IMR-90 (cell line): ENCODE measurements at regions not wholly inside any gene's neighbourhood (a gene's known extent, or its start where the extent isn't known, plus 50 kb on each side); places are given as distances from the start of the nearest gene placed in this dataset.
A peak's percentile ranks its signal among the peaks of the same experiment; 100 is the strongest.

Experiments
- ATAC-seq: fragments of 200-7000 bp; cut with Tn5 transposase; 2 replicates; pipeline ENCODE4 v1.9.1; 2020; ENCODE audit warnings: low read depth, mild to moderate bottlenecking, moderate library complexity
- BruUV-seq: library from RNA; stranded (reverse); fragments of 400-500 nt; replicated peaks from 2 replicates; lab custom pipeline; 2021; lab: Mats Ljungman, UMichigan
- CTCF ChIA-PET: fragments of 300-600 bp; formaldehyde crosslinking; extraction: SDS; loops from one replicate; lab custom pipeline; 2021; ENCODE audit warnings: antibody characterized with exemption; lab: Yijun Ruan, JAX
- POLR2A ChIA-PET: fragments of 300-600 bp; sonication (Branson Sonifier 250); formaldehyde crosslinking; loops from one replicate; lab custom pipeline; 2022; ENCODE audit warnings: antibody characterized with exemption; ENCODE audit not compliant: unreplicated experiment; lab: Charles Lee
- DNase-seq: peaks from one replicate; pipeline ENCODE4 v3.0.0; 2013
- H2AFZ ChIP-seq: replicated peaks from 2 replicates; pipeline ENCODE3; 2013; ENCODE audit warnings: low read length, mild to moderate bottlenecking; ENCODE audit not compliant: poor library complexity
- H2AK5ac ChIP-seq: 2 replicates; pipeline ENCODE4 v1.6.1; 2013; ENCODE audit warnings: low read depth, low read length, inconsistent platforms
- H2AK9ac ChIP-seq: replicated peaks from 2 replicates; pipeline ENCODE3; 2013; ENCODE audit warnings: mild to moderate bottlenecking, low read depth, low read length, moderate library complexity; ENCODE audit not compliant: poor library complexity
- H2BK120ac ChIP-seq: 2 replicates; pipeline ENCODE4 v1.6.1; 2013; ENCODE audit warnings: low read depth, low read length, inconsistent platforms
- H2BK15ac ChIP-seq: 3 replicates; pipeline ENCODE4 v1.6.1; 2013; ENCODE audit warnings: low read depth, low read length, inconsistent platforms
- H2BK20ac ChIP-seq: 2 replicates; pipeline ENCODE4 v1.6.1; 2013; ENCODE audit warnings: low read depth, mild to moderate bottlenecking, inconsistent platforms, low read length, moderate library complexity
- H2BK5ac ChIP-seq: 2 replicates; pipeline ENCODE4 v1.6.1; 2013; ENCODE audit warnings: mild to moderate bottlenecking, low read depth, low read length, inconsistent platforms; ENCODE audit not compliant: poor library complexity, severe bottlenecking
- H3K14ac ChIP-seq: replicated peaks from 2 replicates; pipeline ENCODE4 v1.6.1; 2013; ENCODE audit warnings: low read depth, low read length, inconsistent platforms
- H3K18ac ChIP-seq: 2 replicates; pipeline ENCODE4 v1.6.1; 2013; ENCODE audit warnings: low read depth, low read length, control low read depth
- H3K23ac ChIP-seq: 2 replicates; pipeline ENCODE4 v1.6.1; 2013; ENCODE audit warnings: low read depth, low read length, inconsistent platforms
- H3K27ac ChIP-seq: 2 replicates; pipeline ENCODE4 v1.5.1; 2013; ENCODE audit warnings: mild to moderate bottlenecking, control low read depth, low read length; ENCODE audit not compliant: insufficient read depth
- H3K27me3 ChIP-seq: 2 replicates; pipeline ENCODE4 v1.6.1; 2013; ENCODE audit warnings: low read length; ENCODE audit not compliant: control insufficient read depth, insufficient read depth
- H3K36me3 ChIP-seq: 2 replicates; pipeline ENCODE4 v1.6.1; 2013; ENCODE audit warnings: low read length, mixed read lengths; ENCODE audit not compliant: control insufficient read depth, insufficient read depth
- H3K4ac ChIP-seq: 2 replicates; pipeline ENCODE4 v1.6.1; 2013; ENCODE audit warnings: low read depth, low read length, inconsistent platforms
- H3K4me1 ChIP-seq: 2 replicates; pipeline ENCODE4 v1.6.1; 2013; ENCODE audit warnings: low read length, mixed read lengths; ENCODE audit not compliant: control insufficient read depth, insufficient read depth
- H3K4me2 ChIP-seq: 2 replicates; pipeline ENCODE4 v1.6.1; 2013; ENCODE audit warnings: low read depth, mild to moderate bottlenecking, control low read depth, low read length, moderate library complexity
- H3K4me3 ChIP-seq: 2 replicates; pipeline ENCODE4 v1.5.1; 2013; ENCODE audit warnings: low read depth, mild to moderate bottlenecking, control low read depth, low read length, moderate library complexity; ENCODE audit not compliant: insufficient read depth
- H3K56ac ChIP-seq: 2 replicates; pipeline ENCODE4 v1.6.1; 2013; ENCODE audit warnings: low read length, inconsistent platforms; ENCODE audit not compliant: insufficient read depth; ENCODE audit errors: extremely low read depth
- H3K79me1 ChIP-seq, 2 experiments: 2 replicates each; pipeline ENCODE4 v1.6.1; 2013; ENCODE audit warnings: low read length in 2 of 2, inconsistent platforms in 1 of 2, low read depth in 1 of 2
- H3K9ac ChIP-seq: 2 replicates; pipeline ENCODE4 v1.6.1; 2013; ENCODE audit warnings: low read depth, low read length, control low read depth
- H3K9me1 ChIP-seq: 2 replicates; pipeline ENCODE4 v1.6.1; 2013; ENCODE audit warnings: low read length, inconsistent platforms; ENCODE audit not compliant: insufficient read depth
- H3K9me3 ChIP-seq: 2 replicates; pipeline ENCODE4 v1.6.1; 2013; ENCODE audit warnings: low read length; ENCODE audit not compliant: control insufficient read depth, insufficient read depth
- H4K20me1 ChIP-seq: 2 replicates; pipeline ENCODE4 v1.6.1; 2013; ENCODE audit warnings: low read length, inconsistent platforms; ENCODE audit not compliant: insufficient read depth
- H4K5ac ChIP-seq: 2 replicates; pipeline ENCODE4 v1.6.1; 2013; ENCODE audit warnings: mild to moderate bottlenecking, low read depth, low read length, control low read depth
- H4K8ac ChIP-seq, 2 experiments: 2 replicates each; pipeline ENCODE4 v1.6.1; 2013; ENCODE audit warnings: low read depth in 2 of 2, low read length in 2 of 2, control low read depth in 1 of 2, inconsistent platforms in 1 of 2
- H4K91ac ChIP-seq: 2 replicates; pipeline ENCODE4 v1.6.1; 2013; ENCODE audit warnings: low read depth, low read length, inconsistent platforms; ENCODE audit not compliant: insufficient read depth
- CEBPB ChIP-seq: IDR thresholded peaks from 2 replicates; pipeline ENCODE4 v1.6.1; 2012; ENCODE audit warnings: low read depth, low read length, improper control_type of control experiment
- MAFK ChIP-seq: IDR thresholded peaks from 2 replicates; pipeline ENCODE4 v1.6.1; 2012; ENCODE audit warnings: low read depth, low read length, improper control_type of control experiment
- USF2 ChIP-seq: fragments of 150-350 bp; IDR thresholded peaks from 2 replicates; pipeline ENCODE4 v1.6.1; 2017; ENCODE audit warnings: mild to moderate bottlenecking, antibody characterized with exemption, low read length, low read depth
- WGBS, 2 experiments: methylation state at CpG; one replicate each; pipeline versions ENCODE4 v1.1.5 to v1.1.7; 2013; ENCODE audit warnings: missing lambda C conversion rate in 2 of 2; ENCODE audit not compliant: insufficient read length in 1 of 2; ENCODE audit errors: extremely low coverage in 2 of 2; 5-methylcytosine and 5-hydroxymethylcytosine counted together
- dilution Hi-C: fragments of 300-500 bp; cut with HindIII; formaldehyde crosslinking; loops from one replicate; pipeline ENCODE4 v1.14.3; 2018; ENCODE audit warnings: low sequenced_read_pairs; ENCODE audit not compliant: unreplicated experiment
- in situ Hi-C: fragments of 300-500 bp; cut with MboI; formaldehyde crosslinking; loops from 3 replicates; pipeline ENCODE4 v1.14.3; 2019; ENCODE audit warnings: low sequenced_read_pairs, inconsistent platforms, mixed read lengths
- intact Hi-C: fragments of 100-400 bp; cut with micrococcal nuclease; formaldehyde crosslinking; loops from 2 replicates; pipeline ENCODE4 v1.10.0; 2022

DNA sequence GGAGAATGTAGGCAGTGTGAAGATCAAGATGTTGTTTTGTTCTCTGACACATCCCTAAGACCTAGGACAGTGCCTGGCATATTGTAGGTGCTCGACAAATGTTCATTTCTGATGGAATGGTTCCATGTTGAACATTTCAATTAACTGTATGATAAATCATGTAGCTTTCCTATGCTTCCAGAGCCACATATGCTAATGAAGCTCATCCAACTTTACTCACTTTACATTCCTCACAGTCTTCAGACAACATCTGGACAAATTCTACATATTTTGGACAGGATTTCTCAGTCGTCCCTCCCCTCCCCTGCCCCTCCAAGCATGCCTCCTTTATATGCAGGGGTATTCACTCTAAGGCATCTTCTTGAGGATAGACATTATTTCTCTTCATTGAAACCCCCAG is 177.9 kb downstream of the BLID start:
- peaks cover 3% of the 10 kb centered on the region; the same call in 1 of the 2 replicates for H3K9me3 ChIP-seq
- H3K23ac ChIP-seq, result peak overlapping the region; percentile 90
- peaks cover 11% of the 10 kb centered on the region for H3K4me1 ChIP-seq
- peak overlapping the region; percentile 97 for H2BK120ac ChIP-seq
- BruUV-seq, result no TSS peak
- no peak overlapping the region for H3K4me2 ChIP-seq
- H3K4ac ChIP-seq, result peak overlapping the region; percentile 90; the same call in 1 of the 2 replicates
- H3K36me3 ChIP-seq, result no peaks in the 10 kb centered on the region
- peaks cover 8% of the 10 kb centered on the region for H3K9me1 ChIP-seq
- H3K9ac ChIP-seq, result no peak overlapping the region
- H3K18ac ChIP-seq, result peak overlapping the region; percentile 69; the same call in 1 of the 2 replicates
- H3K4me3 ChIP-seq, result no peak overlapping the region
- H2AFZ ChIP-seq, result no peak overlapping the region
- H3K27ac ChIP-seq, result no peak overlapping the region
- intact Hi-C loops, result no loop called here
- peak overlapping the region; percentile 99 for H2BK20ac ChIP-seq
- ChIA-PET CTCF (no interaction called here), POLR2A (no interaction called here)
- H2AK9ac ChIP-seq, result peak overlapping the region; percentile 59
- H4K8ac ChIP-seq, result peak overlapping the region; percentile 26 to 66; a peak in 2 of 4 replicates
- peak overlapping the region; percentile 79 for H2BK5ac ChIP-seq
- H4K5ac ChIP-seq, result peak overlapping the region; percentile 12; the same call in 1 of the 2 replicates
- no peaks in the 10 kb centered on the region for H3K27me3 ChIP-seq
- peak overlapping the region; percentile 91 for H2BK15ac ChIP-seq
- DNase-seq (no peak), ATAC-seq (no peak)
- in situ Hi-C loops, result no loop called here
- H3K14ac ChIP-seq, result peak overlapping the region; percentile 96
- dilution Hi-C loops, result no loop called here
- no peak for TF ChIP-seq MAFK
- no peak for TF ChIP-seq CEBPB
- no peak for TF ChIP-seq USF2
- peak overlapping the region; percentile 79 for H4K91ac ChIP-seq
- no peaks in the 10 kb centered on the region for H4K20me1 ChIP-seq
- H3K56ac ChIP-seq, result no peak overlapping the region
- peak overlapping the region; percentile 72 for H2AK5ac ChIP-seq
- H3K79me1 ChIP-seq, result peaks cover 0 to 11% of the 10 kb centered on the region in 2 experiments; a peak in 1 of 4 replicates
- no CpG with 5 or more reads among the region's 2 CpGs for WGBS, 2 experiments
